ENCODE measurements at regions not wholly inside any gene's neighbourhood (a gene's known extent, or its start where the extent isn't known, plus 50 kb on each side); places are given as distances from the start of the nearest gene placed in this dataset.

DNA sequence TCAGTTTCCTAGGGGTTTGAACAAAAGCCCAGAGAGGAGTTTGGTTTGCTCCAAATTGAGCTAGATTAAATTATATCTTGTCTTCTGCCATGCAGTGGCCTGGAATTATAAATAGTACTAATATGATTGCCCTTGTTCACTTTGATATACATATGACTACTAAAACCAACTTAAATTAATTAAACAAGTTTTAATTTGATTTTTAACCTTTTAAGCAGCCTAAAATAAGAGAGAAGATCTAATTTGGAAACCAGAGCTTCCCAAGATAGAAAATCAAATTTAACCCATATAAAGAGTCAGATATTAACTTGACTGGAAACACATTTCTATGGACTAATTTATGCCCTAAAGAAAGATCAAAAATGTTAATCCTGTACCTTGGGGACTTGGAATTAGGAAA is 444.5 kb upstream of the SLC8A1 start:
- no peak for TF ChIP-seq CTCF (IDR thresholded peaks at IDR 0.05; ENCODE audit: control extremely low read depth, extremely low read depth, low read depth, missing control alignments)
- ChIA-PET POLR2A (no interaction called here), CTCF (no interaction called here)
- DNase-seq (ENCODE audit: extremely low spot score) = no peak

GRCh38 chr2:40914666-40915065 is 462.8 kb upstream of the SLC8A1 start:
- no peak for DNase-seq (ENCODE audit: extremely low spot score)
- CTCF ChIA-PET = no interaction called here
- no peak for TF ChIP-seq CTCF (IDR thresholded peaks at IDR 0.05; ENCODE audit: control extremely low read depth, extremely low read depth, low read depth, missing control alignments)

DNA sequence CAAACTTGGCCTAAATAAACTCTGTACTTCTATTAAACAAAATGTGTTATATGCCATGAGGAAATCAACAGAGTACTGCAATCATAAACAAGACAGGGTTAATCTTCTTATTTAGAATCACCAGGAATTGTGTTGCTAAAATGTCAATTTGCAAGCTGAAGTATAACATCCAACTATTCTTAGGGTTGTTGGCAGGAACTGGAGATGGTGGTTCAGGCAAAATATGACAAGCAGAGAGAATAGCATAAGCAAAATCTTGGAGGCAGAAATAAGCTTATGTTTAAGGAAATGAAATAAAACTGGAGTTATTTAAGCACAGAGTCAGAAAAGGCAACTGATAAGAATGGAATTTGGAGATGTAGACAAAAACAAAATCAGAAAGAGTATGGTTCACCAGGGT is 463.8 kb upstream of the SLC8A1 start:
- ChIA-PET CTCF (no interaction called here), POLR2A (no interaction called here)
- no peak for TF ChIP-seq CTCF (IDR thresholded peaks at IDR 0.05; ENCODE audit: control extremely low read depth, extremely low read depth, low read depth, missing control alignments)
- DNase-seq (ENCODE audit: extremely low spot score) = no peak

More at GRCh38 chr2:40914666-40915065, 462.8 kb upstream of the SLC8A1 start:
- POLR2A ChIA-PET = no interaction called here

DNA sequence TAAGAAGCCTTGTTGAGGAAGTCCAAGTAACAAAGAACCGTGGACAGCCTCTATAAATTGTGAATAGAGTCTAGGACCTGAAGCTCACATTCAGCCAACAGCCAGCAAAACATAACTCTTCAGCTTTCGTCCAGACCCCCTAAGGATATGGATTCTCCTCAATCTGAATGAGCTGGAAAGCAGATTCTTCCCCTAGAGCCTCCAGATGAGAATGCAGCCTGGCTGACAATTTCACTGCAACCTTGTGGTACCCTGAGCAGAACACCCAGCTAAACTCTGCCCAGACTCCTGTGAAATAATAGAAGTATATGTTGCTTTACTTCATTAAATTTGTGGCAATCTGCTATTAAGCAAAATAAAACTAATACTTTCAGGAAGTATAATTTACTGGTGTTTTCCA is 483.5 kb upstream of the SLC8A1 start:
- no peak for DNase-seq (ENCODE audit: extremely low spot score)
- no peak for TF ChIP-seq CTCF (IDR thresholded peaks at IDR 0.05; ENCODE audit: control extremely low read depth, extremely low read depth, low read depth, missing control alignments)
- ChIA-PET POLR2A (no interaction called here), CTCF (no interaction called here)

DNA sequence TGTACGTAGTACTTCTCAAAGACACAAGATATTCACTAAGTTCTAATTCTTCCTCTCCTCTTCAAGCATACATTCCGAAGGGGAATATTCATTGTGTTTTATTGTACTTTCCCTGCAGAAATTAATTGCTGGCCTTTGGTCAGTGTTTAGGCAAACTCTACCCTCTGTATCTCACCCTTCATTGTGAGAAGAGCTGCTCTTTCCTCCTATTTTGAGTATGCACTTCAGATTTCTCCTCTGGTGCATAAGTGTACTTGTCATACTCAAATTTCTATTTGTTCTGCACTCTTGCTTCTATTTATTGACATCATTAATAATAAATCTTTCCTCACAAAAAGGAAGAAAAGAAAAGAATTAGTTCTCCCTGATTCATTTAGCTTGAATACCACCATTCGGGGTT is 485.4 kb upstream of the SLC8A1 start:
- no peak for TF ChIP-seq CTCF (IDR thresholded peaks at IDR 0.05; ENCODE audit: control extremely low read depth, extremely low read depth, low read depth, missing control alignments)
- ChIA-PET CTCF (no interaction called here), POLR2A (no interaction called here)
- DNase-seq (ENCODE audit: extremely low spot score) = no peak

- no peak for DNase-seq (ENCODE audit: extremely low spot score)
- CTCF ChIA-PET = no interaction called here
- POLR2A ChIA-PET = no interaction called here
- TF ChIP-seq CTCF (IDR thresholded peaks at IDR 0.05; ENCODE audit: control extremely low read depth, extremely low read depth, low read depth, missing control alignments) = no peak
These were observed 501.5 kb upstream of the SLC8A1 start for GRCh38 chr2:40953341-40953740.

GRCh38 chr2:40955042-40955441 is 503.2 kb upstream of the SLC8A1 start:
- DNase-seq (ENCODE audit: extremely low spot score) = no peak
- ChIA-PET CTCF (no interaction called here), POLR2A (no interaction called here)
- no peak for TF ChIP-seq CTCF (IDR thresholded peaks at IDR 0.05; ENCODE audit: control extremely low read depth, extremely low read depth, low read depth, missing control alignments)

Data from GM10248 (cell line).